ENCODE measurements at regions not wholly inside any gene's neighbourhood (a gene's known extent, or its start where the extent isn't known, plus 50 kb on each side); places are given as distances from the start of the nearest gene placed in this dataset.
"Not testable (repeated sequence)": the region's sequence is repeated elsewhere in the genome, so short reads cannot be mapped to it uniquely, and the experiment has no call there.

DNA sequence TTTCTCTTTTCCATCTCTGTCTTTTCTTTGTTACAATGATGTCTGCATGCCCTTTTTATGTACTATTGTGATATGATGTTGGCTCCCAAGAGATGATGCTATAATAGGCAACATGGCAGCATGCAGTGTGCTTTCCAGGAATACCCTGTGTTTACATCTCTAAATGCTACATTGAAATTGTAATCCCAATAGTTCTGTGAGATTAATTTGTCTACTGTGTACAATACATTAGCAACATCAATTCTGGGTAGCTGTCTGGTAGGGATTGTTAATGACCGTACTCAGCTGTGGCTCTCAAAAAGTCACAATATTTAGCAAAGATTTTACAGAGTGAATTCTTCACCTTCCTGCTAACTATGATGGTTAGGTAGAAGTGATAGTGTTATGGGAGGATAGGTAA lies 225.6 kb upstream of the MMS22L start:
- no peak for DNase-seq (ENCODE audit: low read depth)
- Histone ChIP-seq H3K4me3 (ENCODE audit: insufficient read depth, low read depth, low read length) (no peak overlapping the region), H3K79me2 (ENCODE audit: insufficient read depth, low read length) (no peaks in the 10 kb centered on the region), H3K4me1 (ENCODE audit: insufficient read depth, low read length) (no peaks in the 10 kb centered on the region), H3K27me3 (ENCODE audit: insufficient read depth, low read length) (no peaks in the 10 kb centered on the region), H3K36me3 (ENCODE audit: insufficient read depth, low read length) (no peaks in the 10 kb centered on the region), H3K4me2 (ENCODE audit: low read length) (no peak overlapping the region), H4K20me1 (ENCODE audit: insufficient read depth, low read length) (no peaks in the 10 kb centered on the region), H3K27ac (ENCODE audit: low read depth, low read length) (no peak overlapping the region), H2AFZ (ENCODE audit: low read depth, low read length) (no peak overlapping the region), H3K9me3 (ENCODE audit: insufficient read depth, low read depth, low read length) (no peaks in the 10 kb centered on the region), H3K9ac (ENCODE audit: low read length) (no peak overlapping the region)
- Mint-ChIP-seq H3K36me3 (ENCODE audit: low read depth, unreplicated experiment) (no peaks in the 10 kb centered on the region), H3K27me3 (ENCODE audit: low read depth, unreplicated experiment) (no peaks in the 10 kb centered on the region), H3K27ac (ENCODE audit: unreplicated experiment) (no peak overlapping the region), H3K9me3 (ENCODE audit: unreplicated experiment) (no peaks in the 10 kb centered on the region), H3K4me3 (ENCODE audit: unreplicated experiment) (no peak overlapping the region), H3K4me1 (ENCODE audit: low read depth, unreplicated experiment) (no peaks in the 10 kb centered on the region)
- no peak for FAIRE-seq
- no peak for TF ChIP-seq EZH2 (IDR thresholded peaks at IDR 0.05; ENCODE audit: insufficient read depth, low read length)
- TF ChIP-seq, protein P1, sequence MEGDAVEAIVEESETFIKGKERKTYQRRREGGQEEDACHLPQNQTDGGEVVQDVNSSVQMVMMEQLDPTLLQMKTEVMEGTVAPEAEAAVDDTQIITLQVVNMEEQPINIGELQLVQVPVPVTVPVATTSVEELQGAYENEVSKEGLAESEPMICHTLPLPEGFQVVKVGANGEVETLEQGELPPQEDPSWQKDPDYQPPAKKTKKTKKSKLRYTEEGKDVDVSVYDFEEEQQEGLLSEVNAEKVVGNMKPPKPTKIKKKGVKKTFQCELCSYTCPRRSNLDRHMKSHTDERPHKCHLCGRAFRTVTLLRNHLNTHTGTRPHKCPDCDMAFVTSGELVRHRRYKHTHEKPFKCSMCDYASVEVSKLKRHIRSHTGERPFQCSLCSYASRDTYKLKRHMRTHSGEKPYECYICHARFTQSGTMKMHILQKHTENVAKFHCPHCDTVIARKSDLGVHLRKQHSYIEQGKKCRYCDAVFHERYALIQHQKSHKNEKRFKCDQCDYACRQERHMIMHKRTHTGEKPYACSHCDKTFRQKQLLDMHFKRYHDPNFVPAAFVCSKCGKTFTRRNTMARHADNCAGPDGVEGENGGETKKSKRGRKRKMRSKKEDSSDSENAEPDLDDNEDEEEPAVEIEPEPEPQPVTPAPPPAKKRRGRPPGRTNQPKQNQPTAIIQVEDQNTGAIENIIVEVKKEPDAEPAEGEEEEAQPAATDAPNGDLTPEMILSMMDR (IDR thresholded peaks at IDR 0.05; ENCODE audit: insufficient read depth, low read depth, low read length): no peak

DNA sequence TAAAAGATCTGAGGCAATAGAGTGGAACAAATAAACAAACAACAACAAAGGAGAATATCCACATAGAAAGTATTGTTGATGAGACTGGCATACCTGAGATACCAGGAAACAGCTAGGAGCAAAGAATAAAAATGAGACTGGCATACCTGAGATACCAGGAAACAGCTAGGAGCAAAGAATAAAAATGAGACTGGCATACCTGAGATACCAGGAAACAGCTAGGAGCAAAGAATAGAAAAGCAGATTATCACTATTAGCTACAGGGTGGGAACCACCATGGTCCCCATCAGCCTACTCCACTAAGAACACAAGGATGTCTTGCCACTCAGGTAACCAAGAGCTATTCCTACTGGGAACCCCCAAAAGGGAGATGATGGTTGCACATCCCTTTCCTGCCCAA lies 230.2 kb upstream of the MMS22L start:
- H3K4me3 Mint-ChIP-seq (ENCODE audit: unreplicated experiment); H4K20me1 ChIP-seq (ENCODE audit: insufficient read depth, low read length); H3K27ac ChIP-seq (ENCODE audit: low read depth, low read length); FAIRE-seq; H3K79me2 ChIP-seq (ENCODE audit: insufficient read depth, low read length); H3K27me3 Mint-ChIP-seq (ENCODE audit: low read depth, unreplicated experiment); H3K36me3 Mint-ChIP-seq (ENCODE audit: low read depth, unreplicated experiment); H2AFZ ChIP-seq (ENCODE audit: low read depth, low read length); H3K9me3 ChIP-seq (ENCODE audit: insufficient read depth, low read depth, low read length); H3K27ac Mint-ChIP-seq (ENCODE audit: unreplicated experiment); H3K27me3 ChIP-seq (ENCODE audit: insufficient read depth, low read length); H3K9me3 Mint-ChIP-seq (ENCODE audit: unreplicated experiment); H3K4me1 Mint-ChIP-seq (ENCODE audit: low read depth, unreplicated experiment); H3K36me3 ChIP-seq (ENCODE audit: insufficient read depth, low read length); H3K4me3 ChIP-seq (ENCODE audit: insufficient read depth, low read depth, low read length); DNase-seq (ENCODE audit: low read depth); H3K9ac ChIP-seq (ENCODE audit: low read length); H3K4me1 ChIP-seq (ENCODE audit: insufficient read depth, low read length); H3K4me2 ChIP-seq (ENCODE audit: low read length): not testable (repeated sequence)

DNA sequence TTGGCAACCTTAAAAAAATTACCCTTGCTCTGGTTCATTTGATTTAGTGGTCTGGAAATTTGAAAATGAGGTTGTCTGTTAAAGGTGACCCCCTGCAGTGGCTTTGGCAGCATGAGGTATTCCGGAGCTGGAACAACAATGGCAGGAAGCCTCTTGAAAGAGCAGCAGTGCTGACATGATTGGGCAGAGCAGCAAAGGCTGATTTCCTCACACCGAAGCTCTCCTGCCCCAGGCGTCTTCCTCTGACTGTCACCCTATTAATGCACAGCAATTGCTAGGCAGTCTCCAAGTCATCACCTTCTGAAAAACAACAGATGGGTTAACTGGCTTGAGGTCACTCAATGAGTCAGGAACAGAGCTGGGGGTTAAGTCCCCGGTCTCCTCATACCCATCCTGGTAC lies 241.8 kb upstream of the MMS22L start:
- Histone ChIP-seq H3K27ac (ENCODE audit: low read depth, low read length) (no peak overlapping the region), H3K27me3 (ENCODE audit: insufficient read depth, low read length) (no peaks in the 10 kb centered on the region), H3K4me1 (ENCODE audit: insufficient read depth, low read length) (no peaks in the 10 kb centered on the region), H3K9ac (ENCODE audit: low read length) (no peak overlapping the region), H3K36me3 (ENCODE audit: insufficient read depth, low read length) (no peaks in the 10 kb centered on the region), H3K4me3 (ENCODE audit: insufficient read depth, low read depth, low read length) (no peak overlapping the region), H4K20me1 (ENCODE audit: insufficient read depth, low read length) (no peaks in the 10 kb centered on the region), H3K4me2 (ENCODE audit: low read length) (no peak overlapping the region), H3K9me3 (ENCODE audit: insufficient read depth, low read depth, low read length) (no peaks in the 10 kb centered on the region), H3K79me2 (ENCODE audit: insufficient read depth, low read length) (no peaks in the 10 kb centered on the region), H2AFZ (ENCODE audit: low read depth, low read length) (no peak overlapping the region)
- H3K4me1 Mint-ChIP-seq (ENCODE audit: low read depth, unreplicated experiment): peaks cover 3% of the 10 kb centered on the region
- no peak for FAIRE-seq
- H3K27me3 Mint-ChIP-seq (ENCODE audit: low read depth, unreplicated experiment): no peaks in the 10 kb centered on the region
- H3K9me3 Mint-ChIP-seq (ENCODE audit: unreplicated experiment): no peaks in the 10 kb centered on the region
- H3K4me3 Mint-ChIP-seq (ENCODE audit: unreplicated experiment): no peak overlapping the region
- no peak overlapping the region for H3K27ac Mint-ChIP-seq (ENCODE audit: unreplicated experiment)
- no peak for TF ChIP-seq EZH2 (IDR thresholded peaks at IDR 0.05; ENCODE audit: insufficient read depth, low read length)
- TF ChIP-seq, protein P1 (IDR thresholded peaks at IDR 0.05; ENCODE audit: insufficient read depth, low read depth, low read length): no peak
- no peaks in the 10 kb centered on the region for H3K36me3 Mint-ChIP-seq (ENCODE audit: low read depth, unreplicated experiment)
- no peak for DNase-seq (ENCODE audit: low read depth)
